HG03354 (cell line): ENCODE measurements at regions not wholly inside any gene's neighbourhood (a gene's known extent, or its start where the extent isn't known, plus 50 kb on each side); places are given as distances from the start of the nearest gene placed in this dataset.
"Not testable (repeated sequence)": the region's sequence is repeated elsewhere in the genome, so short reads cannot be mapped to it uniquely, and the experiment has no call there.

Experiments used
- ATAC-seq: cut with Tn5 transposase; IDR thresholded peaks from one replicate; pipeline ENCODE4 v1.9.1; 2021; ENCODE audit warnings: mild to moderate bottlenecking; ENCODE audit not compliant: unreplicated experiment, poor library complexity, severe bottlenecking

GRCh38 chr5:102611312-102611711 is 112.5 kb upstream of the SLCO6A1 start:
- ATAC-seq = no peak

GRCh38 chr5:102613661-102614060 is 114.9 kb upstream of the SLCO6A1 start:
- no peak for ATAC-seq

- no peak for ATAC-seq
Measured at GRCh38 chr5:102617191-102618187, 118.7 kb upstream of the SLCO6A1 start.

- ATAC-seq = no peak
Measured at GRCh38 chr5:102622262-102622661, 123.5 kb upstream of the SLCO6A1 start.

- ATAC-seq = no peak
Measured at GRCh38 chr5:102623329-102624065, 124.7 kb upstream of the SLCO6A1 start.

GRCh38 chr5:102624405-102624804 is 125.6 kb upstream of the SLCO6A1 start:
- no peak for ATAC-seq

GRCh38 chr5:102625468-102625867 is 126.7 kb upstream of the SLCO6A1 start:
- no peak for ATAC-seq

- ATAC-seq = no peak
Measured at GRCh38 chr5:102625928-102626327, 127.1 kb upstream of the SLCO6A1 start.

GRCh38 chr5:102627315-102627714 is 127.8 kb upstream of the PAM start:
- ATAC-seq = no peak

- ATAC-seq = no peak
Measured at GRCh38 chr5:102628441-102629175, 126.5 kb upstream of the PAM start.

GRCh38 chr5:102629827-102630605 is 125.1 kb upstream of the PAM start:
- no peak for ATAC-seq

GRCh38 chr5:102635399-102635798 is 119.7 kb upstream of the PAM start:
- not testable (repeated sequence) for ATAC-seq

GRCh38 chr5:102638316-102638715 is 116.8 kb upstream of the PAM start:
- ATAC-seq = no peak

GRCh38 chr5:102638912-102639652 is 116.0 kb upstream of the PAM start:
- no peak for ATAC-seq

- no peak for ATAC-seq
Measured at GRCh38 chr5:102649731-102650130, 105.4 kb upstream of the PAM start.

- no peak for ATAC-seq
Measured at GRCh38 chr5:102651466-102651865, 103.6 kb upstream of the PAM start.

GRCh38 chr5:102654559-102655349 is 100.4 kb upstream of the PAM start:
- ATAC-seq = no peak

- no peak for ATAC-seq
Measured at GRCh38 chr5:102659151-102659550, 96.0 kb upstream of the PAM start.
